Pancreas (tissue), 10 donors: ENCODE measurements at regions not wholly inside any gene's neighbourhood (a gene's known extent, or its start where the extent isn't known, plus 50 kb on each side); places are given as distances from the start of the nearest gene placed in this dataset.

Source experiments
- ATAC-seq, 4 donors: fragments of 200-7000 bp; cut with Tn5 transposase; one replicate each; pipeline versions ENCODE4 v1.8.0 to v1.9.1; 2020; ENCODE audit warnings: mild to moderate bottlenecking in 4 of 4, moderate library complexity in 4 of 4
- DNase-seq, 6 donors: peaks; one replicate each; pipeline ENCODE4 v3.0.0-alpha.2; 2020
- FAIRE-seq: peaks from 2 replicates; lab custom pipeline; 2012; peaks lifted over from hg19 to GRCh38; lab: Jason Lieb, UNC
- H3K27ac ChIP-seq, 4 donors: fragments of 200-600 bp; sonication (generic); 1 replicate in 3 of 4; 2 replicates in 1 of 4; pipeline versions ENCODE4 v1.5.0 to v1.8.0; 2020
- H3K27me3 ChIP-seq, 4 donors: fragments of 200-600 bp; one replicate each; pipeline ENCODE4 v1.8.0; 2021
- H3K36me3 ChIP-seq, 3 donors: fragments of 200-600 bp; sonication (generic) in 1 of 3; one replicate each; pipeline versions ENCODE4 v1.5.0 to v1.8.0; 2020 to 2021
- H3K4me1 ChIP-seq, 3 donors: fragments of 200-600 bp; one replicate each; pipeline ENCODE4 v1.8.0; 2021
- H3K4me3 ChIP-seq, 4 donors: fragments of 200-600 bp; sonication (generic) in 2 of 4; one replicate each; pipeline versions ENCODE4 v1.5.0 to v1.8.0; 2020 to 2021
- H3K9me3 ChIP-seq, 4 donors: fragments of 200-600 bp; one replicate each; pipeline ENCODE4 v1.8.0; 2021
- CTCF ChIP-seq, 4 donors: fragments of 200-600 bp; sonication (generic) in 3 of 4; IDR thresholded peaks; one replicate each; pipeline versions ENCODE4 v1.5.0 to v1.8.0; 2021; ENCODE audit warnings: antibody characterized with exemption in 4 of 4
- WGBS, 2 donors: extraction: QIAGEN DNeasy Blood & Tissue Kit; methylation state at CpG; one replicate each; pipeline ENCODE4 v1.1.7; 2013; 5-methylcytosine and 5-hydroxymethylcytosine counted together
- intact Hi-C, 3 donors: fragments of 100-400 bp; cut with DNase I; formaldehyde crosslinking; loops; one replicate each; pipeline versions ENCODE4 v1.11.1 to v1.14.2; 2022
- donor health status: healthy with polysubstance abuse.
- donor health status: DM: no; HTN: no; CAD: no; lungs with moderate emphysema.
- donor health status: DM: no; HTN: no; CAD: no.
- donor health status: control.
- donor health status: control.
- donor health status: Bipolar disorder and iron deficiency.
- donor health status: DM: yes; HTN: yes; CAD: no.
- donor health status: DM: no; HTN: no; CAD: no.
- donor health status: DM: no; HTN: no; CAD: no.
- donor health status: DM: yes; HTN: yes; CAD: no.

GRCh38 chr5:163023846-163024245, 413.5 kb upstream of the CCNG1 start:
- FAIRE-seq (no peak), DNase-seq (no peak), ATAC-seq (no peak)
- WGBS, 2 donors, result 54 to 62% methylated on average over 2 of the region's 2 CpGs
- H3K27ac ChIP-seq, result no peak overlapping the region
- TF ChIP-seq CTCF (IDR thresholded peaks at IDR 0.05), result no peak
- intact Hi-C loops, result no loop called here
- H3K4me1 ChIP-seq, result no peaks in the 10 kb centered on the region
- no peaks in the 10 kb centered on the region for H3K9me3 ChIP-seq
- H3K4me3 ChIP-seq, result no peak overlapping the region
- H3K27me3 ChIP-seq, result no peaks in the 10 kb centered on the region
- no peaks in the 10 kb centered on the region for H3K36me3 ChIP-seq

GRCh38 chr5:163024936-163025335, 412.5 kb upstream of the CCNG1 start:
- no peaks in the 10 kb centered on the region for H3K9me3 ChIP-seq
- ATAC-seq (no peak), DNase-seq (no peak), FAIRE-seq (no peak)
- H3K27me3 ChIP-seq, result no peaks in the 10 kb centered on the region
- H3K27ac ChIP-seq, result no peak overlapping the region
- no peaks in the 10 kb centered on the region for H3K4me1 ChIP-seq
- no peaks in the 10 kb centered on the region for H3K36me3 ChIP-seq
- intact Hi-C loops, result no loop called here
- WGBS, 2 donors, result 55% methylated on average over 7 of the region's 7 CpGs
- TF ChIP-seq CTCF (IDR thresholded peaks at IDR 0.05), result no peak
- H3K4me3 ChIP-seq, result no peak overlapping the region

GRCh38 chr5:163033656-163034055, 403.7 kb upstream of the CCNG1 start:
- Histone ChIP-seq H3K27ac (no peak overlapping the region), H3K9me3 (no peaks in the 10 kb centered on the region), H3K27me3 (no peaks in the 10 kb centered on the region), H3K4me1 (no peaks in the 10 kb centered on the region), H3K4me3 (no peak overlapping the region), H3K36me3 (no peaks in the 10 kb centered on the region)
- intact Hi-C loops, result no loop called here
- TF ChIP-seq CTCF (IDR thresholded peaks at IDR 0.05), result no peak
- whole genome bisulfite sequencing, 2 donors, result 28 to 32% methylated on average over 3 of the region's 3 CpGs
- no peak for DNase-seq
- no peak for ATAC-seq
- no peak for FAIRE-seq

GRCh38 chr5:163041254-163041653, 396.1 kb upstream of the CCNG1 start:
- H3K27me3 ChIP-seq, result no peaks in the 10 kb centered on the region
- H3K36me3 ChIP-seq, result no peaks in the 10 kb centered on the region
- DNase-seq (no peak), ATAC-seq (no peak), FAIRE-seq (no peak)
- no peaks in the 10 kb centered on the region for H3K4me1 ChIP-seq
- H3K4me3 ChIP-seq, result no peak overlapping the region
- intact Hi-C loops, result no loop called here
- no peak overlapping the region for H3K27ac ChIP-seq
- WGBS, 2 donors, result 42 to 48% methylated on average over 1 of the region's 1 CpG
- no peak for TF ChIP-seq CTCF (IDR thresholded peaks at IDR 0.05)
- no peaks in the 10 kb centered on the region for H3K9me3 ChIP-seq

GRCh38 chr5:163079618-163080017, 357.8 kb upstream of the CCNG1 start:
- no peak overlapping the region for H3K4me3 ChIP-seq
- H3K4me1 ChIP-seq, result no peaks in the 10 kb centered on the region
- intact Hi-C loops, result no loop called here
- FAIRE-seq (no peak), DNase-seq (no peak), ATAC-seq (no peak)
- no peak overlapping the region for H3K27ac ChIP-seq
- no peaks in the 10 kb centered on the region for H3K27me3 ChIP-seq
- no peak for TF ChIP-seq CTCF (IDR thresholded peaks at IDR 0.05)
- WGBS, 2 donors, result 49 to 64% methylated on average over 3 of the region's 3 CpGs
- no peaks in the 10 kb centered on the region for H3K9me3 ChIP-seq
- no peaks in the 10 kb centered on the region for H3K36me3 ChIP-seq
